GM23338 (cell line): ENCODE measurements at regions not wholly inside any gene's neighbourhood (a gene's known extent, or its start where the extent isn't known, plus 50 kb on each side); places are given as distances from the start of the nearest gene placed in this dataset.

Experiments used
- ATAC-seq: fragments of 200-7000 bp; cut with Tn5 transposase; 3 replicates; pipeline ENCODE4 v1.9.1; 2020
- DNase-seq: peaks from one replicate; pipeline ENCODE4 v3.0.0-alpha.2; 2015; ENCODE audit warnings: low spot score
- H2AFZ ChIP-seq: fragments of 200-600 bp; sonication (generic); 2 replicates; pipeline ENCODE4 v1.8.0; 2016; ENCODE audit warnings: antibody characterized with exemption, mild to moderate bottlenecking, moderate library complexity
- H3F3A ChIP-seq: fragments of 200-600 bp; sonication (generic); replicated peaks from 2 replicates; pipeline ENCODE4 v1.8.0; 2017; ENCODE audit warnings: antibody characterized with exemption, mixed run types, low read depth
- H3K27ac ChIP-seq: fragments of 200-600 bp; sonication (generic); 2 replicates; pipeline ENCODE4 v1.6.1; 2016; ENCODE audit warnings: low read depth
- H3K27me3 ChIP-seq: fragments of 200-600 bp; sonication (generic); 2 replicates; pipeline ENCODE4 v1.8.0; 2016; ENCODE audit warnings: mild to moderate bottlenecking, mixed run types, moderate library complexity; ENCODE audit not compliant: insufficient read depth
- H3K36me3 ChIP-seq: fragments of 200-600 bp; sonication (generic); 2 replicates; pipeline ENCODE4 v1.8.0; 2016; ENCODE audit warnings: mild to moderate bottlenecking; ENCODE audit not compliant: insufficient read depth
- H3K4me1 ChIP-seq: fragments of 200-600 bp; sonication (generic); 2 replicates; pipeline ENCODE4 v1.8.0; 2016; ENCODE audit warnings: mild to moderate bottlenecking, moderate library complexity; ENCODE audit not compliant: insufficient read depth
- H3K4me2 ChIP-seq: fragments of 200-600 bp; sonication (generic); 2 replicates; pipeline ENCODE4 v1.7.1; 2017; ENCODE audit warnings: mixed run types
- H3K4me3 ChIP-seq: fragments of 200-600 bp; sonication (generic); 2 replicates; pipeline ENCODE4 v1.6.1; 2016; ENCODE audit warnings: mixed run types
- H3K79me2 ChIP-seq: fragments of 200-600 bp; sonication (generic); replicated peaks from 2 replicates; pipeline ENCODE4 v1.8.0; 2017; ENCODE audit warnings: mild to moderate bottlenecking; ENCODE audit not compliant: insufficient read depth
- H3K9me2 ChIP-seq: fragments of 200-600 bp; sonication (generic); 2 replicates; pipeline ENCODE4 v1.8.0; 2017; ENCODE audit not compliant: insufficient read depth
- H4K20me1 ChIP-seq: fragments of 200-600 bp; sonication (generic); replicated peaks from 2 replicates; pipeline ENCODE4 v1.8.0; 2017; ENCODE audit warnings: mild to moderate bottlenecking; ENCODE audit not compliant: insufficient read depth
- H3K27ac Mint-ChIP-seq: 2 replicates; pipeline ENCODE4 v1.8.0; 2020; ENCODE audit warnings: inconsistent platforms, mild to moderate bottlenecking, moderate library complexity, mixed read lengths
- H3K27me3 Mint-ChIP-seq: 3 replicates; pipeline ENCODE4 v1.8.0; 2022; ENCODE audit warnings: low read depth, mild to moderate bottlenecking, moderate library complexity, mixed read lengths, inconsistent platforms; ENCODE audit not compliant: insufficient read depth, poor library complexity
- H3K36me3 Mint-ChIP-seq: 3 replicates; pipeline ENCODE4 v1.8.0; 2021; ENCODE audit warnings: low read depth, mild to moderate bottlenecking, inconsistent platforms, moderate library complexity, mixed read lengths
- H3K4me1 Mint-ChIP-seq: 3 replicates; pipeline ENCODE4 v1.8.0; 2020; ENCODE audit warnings: mild to moderate bottlenecking, inconsistent platforms, mixed read lengths
- H3K4me3 Mint-ChIP-seq: 3 replicates; pipeline ENCODE4 v1.8.0; 2021; ENCODE audit warnings: moderate library complexity, mild to moderate bottlenecking, inconsistent platforms, mixed read lengths
- H3K9me3 Mint-ChIP-seq: 3 replicates; pipeline ENCODE4 v1.8.0; 2020; ENCODE audit warnings: moderate library complexity, mild to moderate bottlenecking, inconsistent platforms, mixed read lengths
- CREB1 ChIP-seq: fragments of 250-450 bp; sonication (Bioruptor Pico); IDR thresholded peaks from 2 replicates; pipeline ENCODE4 v1.5.0; 2020; ENCODE audit warnings: low read depth, mild to moderate bottlenecking, moderate library complexity
- CTCF ChIP-seq, 2 experiments: fragments of 200-600 bp in 1 of 2; sonication (generic) in 1 of 2; conservative IDR thresholded peaks; 2 replicates each; pipeline versions ENCODE4 v1.5.1 to v1.6.1; 2016 to 2017; ENCODE audit warnings: antibody characterized with exemption in 2 of 2, low read depth in 2 of 2, mild to moderate bottlenecking in 2 of 2, moderate library complexity in 1 of 2
- EZH2 ChIP-seq: fragments of 200-600 bp; sonication (generic); IDR thresholded peaks from one replicate; pipeline ENCODE4 v1.8.0; 2017; ENCODE audit warnings: antibody characterized with exemption, mild to moderate bottlenecking, low read depth; ENCODE audit not compliant: unreplicated experiment
- JUNB ChIP-seq: IDR thresholded peaks from one replicate; pipeline ENCODE4 v1.6.1; 2016; ENCODE audit warnings: antibody characterized with exemption; ENCODE audit not compliant: unreplicated experiment
- POLR2AphosphoS5 ChIP-seq: IDR thresholded peaks from 2 replicates; pipeline ENCODE4 v1.6.1; 2016; ENCODE audit warnings: antibody characterized with exemption, low read depth
- REST ChIP-seq: IDR thresholded peaks from one replicate; pipeline ENCODE4 v1.6.1; 2018; ENCODE audit warnings: antibody characterized with exemption; ENCODE audit not compliant: unreplicated experiment
- ZNF331 ChIP-seq: fragments of 250-450 bp; sonication (Bioruptor Pico); IDR thresholded peaks from 2 replicates; pipeline ENCODE4 v1.5.0; 2020; ENCODE audit warnings: low read depth, mild to moderate bottlenecking, moderate library complexity
- ZNF462 ChIP-seq: fragments of 250-450 bp; sonication (Bioruptor Pico); IDR thresholded peaks from 2 replicates; pipeline ENCODE4 v1.5.0; 2020; ENCODE audit warnings: mild to moderate bottlenecking, moderate library complexity

- ATAC-seq (no peak), DNase-seq (no peak)
- Histone ChIP-seq H2AFZ (no peak overlapping the region), H3K9me2 (0 out of 2 replicates have a peak, but pooled peaks cover 4% of the 10 kb centered on the region), H3K79me2 (no peaks in the 10 kb centered on the region), H3K27ac (no peak overlapping the region), H3K36me3 (no peaks in the 10 kb centered on the region), H3F3A (no peaks in the 10 kb centered on the region), H3K4me2 (no peak overlapping the region), H3K4me1 (no peaks in the 10 kb centered on the region; the same call in 1 of the 2 replicates), H4K20me1 (no peaks in the 10 kb centered on the region), H3K27me3 (no peaks in the 10 kb centered on the region), H3K4me3 (no peak overlapping the region)
- Mint-ChIP-seq H3K27ac (no peak overlapping the region), H3K4me1 (no peaks in the 10 kb centered on the region), H3K9me3 (no peaks in the 10 kb centered on the region), H3K27me3 (peaks cover 2% of the 10 kb centered on the region), H3K4me3 (no peak overlapping the region), H3K36me3 (no peaks in the 10 kb centered on the region)
- TF ChIP-seq EZH2: no peak
- TF ChIP-seq POLR2AphosphoS5: no peak
- no peak for TF ChIP-seq CTCF (conservative IDR thresholded peaks at IDR 0.05; ENCODE audit: low read depth in 2 of 2)
- TF ChIP-seq REST: no peak
- no peak for TF ChIP-seq ZNF331 (CRISPR knock-in tag)
- TF ChIP-seq JUNB: no peak
Measured at GRCh38 chr10:3837647-3838459, 52.8 kb upstream of the KLF6 start.

- H3K27me3 Mint-ChIP-seq: peaks cover 2% of the 10 kb centered on the region
- H3K27me3 ChIP-seq: no peaks in the 10 kb centered on the region
- H3K4me1 Mint-ChIP-seq: no peaks in the 10 kb centered on the region
- H3F3A ChIP-seq: no peaks in the 10 kb centered on the region
- H3K27ac Mint-ChIP-seq: no peak overlapping the region
- no peaks in the 10 kb centered on the region for H3K36me3 ChIP-seq
- H3K4me3 Mint-ChIP-seq: no peak overlapping the region
- no peaks in the 10 kb centered on the region for H3K79me2 ChIP-seq
- no peak for ATAC-seq
- H3K9me3 Mint-ChIP-seq: no peaks in the 10 kb centered on the region
- H3K9me2 ChIP-seq: 0 out of 2 replicates have a peak, but pooled peaks cover 4% of the 10 kb centered on the region
- peak overlapping the region; percentile 87; the same call in 1 of the 2 replicates for H2AFZ ChIP-seq
- no peak overlapping the region for H3K27ac ChIP-seq
- H3K36me3 Mint-ChIP-seq: no peaks in the 10 kb centered on the region
- DNase-seq: no peak
- no peak overlapping the region for H3K4me2 ChIP-seq
- H3K4me3 ChIP-seq: no peak overlapping the region
- H3K4me1 ChIP-seq: no peaks in the 10 kb centered on the region; the same call in 1 of the 2 replicates
- no peaks in the 10 kb centered on the region for H4K20me1 ChIP-seq
- TF ChIP-seq CREB1 (CRISPR knock-in tag) (no peak), ZNF462 (CRISPR knock-in tag) (no peak)
Measured at GRCh38 chr10:3836222-3836820, 51.3 kb upstream of the KLF6 start.
